NCI-H748 treated with DMSO at 0.1 percent for 48 hours (cell line): ENCODE measurements at regions not wholly inside any gene's neighbourhood (a gene's known extent, or its start where the extent isn't known, plus 50 kb on each side); places are given as distances from the start of the nearest gene placed in this dataset.

ENCODE experiments used
- DNase-seq: peaks from one replicate; lab custom pipeline; 2025; lab: John Stamatoyannopoulos, UW

GRCh38 chr1:208907790-208908189 lies 663.6 kb upstream of the PLXNA2 start:
- no peak for DNase-seq

GRCh38 chr1:208909011-208909984 lies 665.1 kb upstream of the PLXNA2 start:
- no peak for DNase-seq

DNA sequence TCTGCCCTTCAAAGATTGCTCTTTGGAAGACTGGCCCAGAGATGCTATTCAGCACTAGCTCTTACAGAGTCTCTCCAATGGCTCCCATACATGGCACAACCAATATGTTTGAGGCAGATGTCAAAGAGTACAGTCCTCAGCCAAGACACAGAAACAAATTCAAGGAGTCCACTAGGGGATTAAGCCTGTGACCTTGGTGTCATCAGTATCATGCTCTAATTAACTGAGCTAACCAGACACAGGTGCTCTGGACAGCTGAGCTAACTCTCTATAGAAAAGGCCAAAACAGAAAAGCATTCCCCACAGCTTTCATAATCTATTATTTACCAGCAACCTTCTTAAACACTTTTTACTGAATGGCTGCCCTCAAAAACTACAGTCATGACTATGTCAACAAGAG lies 666.0 kb upstream of the PLXNA2 start:
- no peak for DNase-seq

GRCh38 chr1:208917281-208917680 lies 666.2 kb upstream of the CAMK1G start:
- DNase-seq, result no peak

- DNase-seq, result no peak
These were observed 665.8 kb upstream of the CAMK1G start for GRCh38 chr1:208917723-208918122.

- no peak for DNase-seq
These were observed 665.4 kb upstream of the CAMK1G start for GRCh38 chr1:208918160-208918559.

DNA sequence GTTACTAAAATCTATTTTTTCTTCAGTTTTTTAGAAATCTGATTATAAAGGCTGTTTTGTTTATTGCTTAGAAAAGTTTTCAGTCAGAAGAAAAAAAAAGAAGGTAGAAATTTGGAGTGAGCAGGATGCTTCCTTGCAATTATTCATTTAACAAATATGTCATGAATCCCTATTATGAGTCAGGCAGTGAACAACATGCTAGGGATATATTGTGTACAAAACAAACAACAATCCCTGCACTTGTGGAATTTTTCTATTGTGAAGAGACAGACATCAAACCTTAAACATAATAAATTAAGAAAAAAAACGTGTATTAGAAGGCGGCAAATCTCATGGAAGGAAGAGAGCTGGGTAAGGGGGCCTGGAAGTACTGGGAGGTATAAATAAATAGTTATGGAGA lies 664.1 kb upstream of the CAMK1G start:
- DNase-seq, result no peak

GRCh38 chr1:208921259-208921658 lies 662.3 kb upstream of the CAMK1G start:
- DNase-seq, result no peak

DNA sequence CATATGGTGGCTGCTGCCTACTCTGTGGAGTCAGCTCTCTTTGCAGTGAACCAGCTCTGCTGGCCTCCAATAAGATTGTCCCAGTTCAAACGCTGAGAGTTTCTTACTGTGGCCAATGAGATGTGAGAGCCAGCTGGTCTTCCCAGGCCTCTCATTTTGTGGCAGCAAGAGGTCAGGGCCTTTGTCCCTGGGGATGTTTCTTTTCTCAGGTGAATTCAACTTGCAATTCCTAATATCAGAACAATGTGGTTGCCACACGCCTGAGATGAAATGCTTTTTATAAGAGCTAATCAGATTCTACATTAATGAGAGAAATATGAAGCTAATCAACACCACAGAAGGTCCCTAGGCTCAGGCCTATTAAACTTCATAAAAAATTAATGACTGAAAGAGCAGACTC lies 660.1 kb upstream of the CAMK1G start:
- DNase-seq, result no peak

DNA sequence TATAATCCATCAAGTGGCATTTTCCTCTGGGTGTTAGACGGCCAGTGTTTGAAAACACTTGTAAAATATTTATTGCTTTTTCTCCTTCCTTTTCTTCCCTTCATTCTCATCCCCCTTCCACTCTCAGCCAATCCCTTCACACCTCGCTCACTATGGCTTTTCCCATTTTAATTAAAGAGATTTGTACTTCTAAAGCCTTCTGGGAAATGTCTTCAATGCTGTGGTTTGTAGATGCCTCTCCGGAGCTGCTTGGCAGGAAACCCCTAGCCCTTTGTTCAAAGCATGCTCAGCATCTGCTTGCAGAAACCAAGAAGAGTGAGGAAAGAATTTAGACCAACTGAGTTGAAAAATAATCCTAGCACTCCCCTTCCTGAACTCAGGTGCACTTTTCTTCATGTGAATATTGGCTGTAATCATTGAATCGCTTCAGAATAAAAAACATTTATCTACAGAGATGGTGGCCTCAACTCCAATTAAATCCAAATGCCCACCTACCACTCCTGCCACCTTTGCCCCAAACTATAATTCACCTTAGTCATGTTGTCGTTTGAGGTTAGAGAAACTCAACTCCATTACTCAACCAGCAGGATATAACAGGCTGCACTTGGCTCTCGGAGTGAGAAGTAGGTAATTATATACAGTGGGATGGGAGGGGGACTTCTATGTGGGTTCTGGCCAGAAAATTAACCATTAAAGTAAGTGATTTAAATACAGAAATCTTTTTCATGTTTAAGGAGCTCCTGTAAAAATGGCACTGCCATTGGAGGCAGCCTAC lies 659.4 kb upstream of the CAMK1G start:
- DNase-seq, result no peak

- no peak for DNase-seq
These were observed 658.6 kb upstream of the CAMK1G start for GRCh38 chr1:208924928-208925327.

- DNase-seq, result no peak
These were observed 655.0 kb upstream of the CAMK1G start for GRCh38 chr1:208928349-208929010.

DNA sequence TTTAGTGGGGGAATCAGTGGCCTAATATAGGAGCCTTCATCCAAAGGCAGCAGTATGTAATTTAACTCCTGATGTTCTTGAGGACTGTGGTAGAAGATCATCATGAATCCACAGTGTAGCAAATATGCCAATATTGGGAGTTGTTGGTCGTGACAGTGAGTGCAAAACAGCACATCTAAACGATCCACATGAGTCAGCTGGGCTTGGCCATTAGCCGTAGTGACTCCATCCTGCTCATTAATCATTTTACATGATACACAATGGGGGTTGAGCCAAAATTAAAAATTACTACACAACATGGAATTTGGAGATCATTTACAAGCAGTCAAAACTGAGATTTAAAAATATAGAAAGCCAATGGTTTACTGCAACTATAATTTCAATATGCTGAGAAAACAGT lies 653.9 kb upstream of the CAMK1G start:
- DNase-seq, result no peak

- DNase-seq, result no peak
These were observed 651.6 kb upstream of the CAMK1G start for GRCh38 chr1:208931936-208932335.

DNA sequence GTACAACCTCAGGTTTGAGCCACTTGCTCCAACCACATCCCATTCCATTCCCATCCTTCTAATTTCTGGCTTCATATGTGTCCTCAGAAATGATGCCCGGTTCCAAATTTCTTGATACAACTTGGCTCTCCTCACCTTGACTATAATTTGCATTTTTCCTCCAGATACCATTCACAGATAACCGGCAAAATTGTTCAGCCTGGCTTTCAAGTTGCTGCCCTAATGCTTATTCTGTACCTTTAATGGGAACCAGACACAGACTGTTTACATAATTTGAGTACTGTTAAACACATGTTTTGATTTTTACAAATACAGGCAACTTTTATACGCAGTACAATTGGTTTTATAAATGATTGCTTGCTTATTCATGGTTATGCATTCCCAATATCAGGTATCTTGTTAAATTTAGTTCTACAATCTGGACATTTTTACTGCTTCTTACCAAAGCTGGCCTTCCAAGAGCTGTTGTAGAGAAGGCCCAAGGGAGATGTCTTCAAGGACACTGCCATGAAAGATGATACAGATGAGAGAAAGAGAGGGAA lies 649.5 kb upstream of the CAMK1G start:
- no peak for DNase-seq

DNA sequence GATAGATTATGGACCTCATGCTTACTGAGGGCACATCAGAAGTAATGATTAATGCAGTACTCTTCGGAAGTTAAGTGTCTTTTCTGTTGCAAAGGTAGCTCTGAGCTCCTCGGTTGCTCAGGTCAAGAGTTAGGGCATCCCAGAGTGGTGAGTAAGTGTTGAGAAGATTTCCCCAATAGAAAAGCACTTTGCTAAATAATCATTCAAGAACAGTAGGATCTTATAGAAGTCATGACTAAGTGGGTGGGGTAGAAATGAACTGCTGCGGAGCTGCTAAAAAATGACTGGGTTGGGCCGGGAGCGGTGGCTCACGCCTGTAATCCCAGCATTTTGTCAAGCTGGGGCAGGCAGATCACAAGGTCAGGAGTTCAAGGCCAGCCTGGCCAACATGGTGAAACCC lies 648.6 kb upstream of the CAMK1G start:
- no peak for DNase-seq

DNA sequence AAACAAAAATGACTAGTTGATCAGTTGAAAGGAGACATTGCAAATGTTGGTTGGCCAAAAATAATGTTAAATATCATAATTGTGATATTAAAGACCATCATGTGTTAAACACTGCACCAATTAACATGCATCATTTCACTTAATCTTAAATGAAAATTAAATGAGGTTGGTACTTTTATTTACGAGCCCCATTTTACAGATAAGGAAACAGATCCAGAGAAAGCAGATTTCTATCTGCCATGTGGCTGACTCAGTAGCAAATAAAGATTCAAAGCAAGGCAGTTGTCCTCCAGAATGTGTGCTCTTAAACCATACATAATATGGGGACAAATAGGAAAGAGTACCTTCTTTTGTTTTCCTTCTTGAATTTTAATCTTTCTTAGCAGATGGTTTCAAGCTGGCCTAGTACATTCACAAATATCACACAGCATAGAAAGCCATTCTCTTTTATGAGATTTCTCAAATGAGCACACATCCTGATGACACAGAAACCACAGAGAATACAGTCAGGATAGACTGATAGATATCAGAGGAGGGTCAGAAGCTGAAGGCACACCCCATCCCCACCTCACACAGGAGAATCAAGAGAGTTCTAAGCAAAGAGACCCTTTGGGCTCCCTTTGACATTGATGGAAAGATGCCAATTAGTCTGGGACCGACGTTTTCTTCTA lies 647.9 kb upstream of the CAMK1G start:
- DNase-seq, result no peak

GRCh38 chr1:208939537-208940085 lies 643.9 kb upstream of the CAMK1G start:
- no peak for DNase-seq

GRCh38 chr1:208942394-208943130 lies 641.0 kb upstream of the CAMK1G start:
- no peak for DNase-seq

DNA sequence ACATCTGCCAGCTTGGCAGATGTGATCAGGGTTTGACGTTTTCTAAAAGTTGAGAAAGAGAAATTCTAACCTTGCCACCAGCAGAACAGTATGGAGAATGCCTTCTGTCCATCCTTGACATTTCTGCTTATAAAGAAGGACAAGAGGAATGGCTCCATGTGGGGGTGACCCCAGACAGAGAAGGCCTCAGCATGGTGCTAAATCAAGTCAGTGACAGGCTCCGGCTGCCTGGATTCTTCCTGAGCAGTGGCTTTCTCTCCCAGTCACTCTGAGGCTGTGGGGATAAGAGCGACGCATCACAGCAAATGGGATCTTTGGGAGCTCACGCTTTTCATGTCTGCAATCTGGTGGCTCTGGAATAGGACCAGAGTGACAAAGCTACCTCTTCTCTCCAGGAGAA lies 640.2 kb upstream of the CAMK1G start:
- DNase-seq, result no peak

- DNase-seq, result no peak
These were observed 638.5 kb upstream of the CAMK1G start for GRCh38 chr1:208944981-208945451.
